ENCODE measurements at regions not wholly inside any gene's neighbourhood (a gene's known extent, or its start where the extent isn't known, plus 50 kb on each side); places are given as distances from the start of the nearest gene placed in this dataset.

- ATAC-seq: no peak
- H3K27me3 Mint-ChIP-seq: peaks cover 0 to 4% of the 10 kb centered on the region in 2 donors
- H3K9me3 Mint-ChIP-seq: no peaks in the 10 kb centered on the region
- DNase-seq (ENCODE audit: low spot score): no peak
- H3K4me1 Mint-ChIP-seq (ENCODE audit: low read depth in 2 of 2): peaks cover 0 to 3% of the 10 kb centered on the region in 2 donors
- H3K27ac Mint-ChIP-seq: no peak overlapping the region
- H3K4me3 Mint-ChIP-seq: no peak overlapping the region
- H3K36me3 Mint-ChIP-seq: no peaks in the 10 kb centered on the region
These were observed 234.3 kb upstream of the TNRC6C start for GRCh38 chr17:77723909-77724875.

GRCh38 chr17:77724876-77725615 is 233.5 kb upstream of the TNRC6C start:
- no peaks in the 10 kb centered on the region for H3K9me3 Mint-ChIP-seq
- H3K4me1 Mint-ChIP-seq (ENCODE audit: low read depth in 2 of 2): peaks cover 0 to 3% of the 10 kb centered on the region in 2 donors
- H3K4me3 Mint-ChIP-seq: no peak overlapping the region
- H3K36me3 Mint-ChIP-seq: no peaks in the 10 kb centered on the region
- DNase-seq (ENCODE audit: low spot score) (no peak), ATAC-seq (no peak)
- H3K27me3 Mint-ChIP-seq: peaks cover 0 to 4% of the 10 kb centered on the region in 2 donors
- H3K27ac Mint-ChIP-seq: no peak overlapping the region

GRCh38 chr17:77725846-77726245 is 232.7 kb upstream of the TNRC6C start:
- Mint-ChIP-seq H3K27ac (no peak overlapping the region), H3K4me3 (no peak overlapping the region), H3K9me3 (no peaks in the 10 kb centered on the region), H3K4me1 (ENCODE audit: low read depth in 2 of 2) (peaks cover 0 to 3% of the 10 kb centered on the region in 2 donors), H3K36me3 (no peaks in the 10 kb centered on the region), H3K27me3 (peaks cover 7% of the 10 kb centered on the region in 2 donors)
- ATAC-seq (no peak), DNase-seq (ENCODE audit: low spot score) (no peak)

GRCh38 chr17:77726549-77727006 is 231.9 kb upstream of the TNRC6C start:
- no peak overlapping the region for H3K4me3 Mint-ChIP-seq
- H3K36me3 Mint-ChIP-seq: no peaks in the 10 kb centered on the region
- no peak for ATAC-seq
- H3K9me3 Mint-ChIP-seq: no peaks in the 10 kb centered on the region
- H3K27me3 Mint-ChIP-seq: peaks cover 7% of the 10 kb centered on the region in 2 donors
- no peak overlapping the region for H3K27ac Mint-ChIP-seq
- no peak for DNase-seq (ENCODE audit: low spot score)
- H3K4me1 Mint-ChIP-seq (ENCODE audit: low read depth in 2 of 2): peaks cover 0 to 3% of the 10 kb centered on the region in 2 donors

- Mint-ChIP-seq H3K36me3 (no peaks in the 10 kb centered on the region), H3K27ac (no peak overlapping the region), H3K4me1 (ENCODE audit: low read depth in 2 of 2) (peaks cover 0 to 3% of the 10 kb centered on the region in 2 donors), H3K27me3 (peaks cover 7 to 8% of the 10 kb centered on the region in 2 donors), H3K9me3 (no peaks in the 10 kb centered on the region), H3K4me3 (no peak overlapping the region)
- ATAC-seq: no peak
- no peak for DNase-seq (ENCODE audit: low spot score)
These were observed 231.4 kb upstream of the TNRC6C start for GRCh38 chr17:77727037-77727615.

- no peak for ATAC-seq
- H3K36me3 Mint-ChIP-seq: peaks cover 6% of the 10 kb centered on the region
- no peak overlapping the region for H3K27ac Mint-ChIP-seq
- peaks cover 0 to 3% of the 10 kb centered on the region in 2 donors for H3K4me1 Mint-ChIP-seq (ENCODE audit: low read depth in 2 of 2)
- DNase-seq (ENCODE audit: low spot score): no peak
- H3K4me3 Mint-ChIP-seq: no peak overlapping the region
- H3K9me3 Mint-ChIP-seq: no peaks in the 10 kb centered on the region
- peaks cover 7 to 20% of the 10 kb centered on the region in 2 donors for H3K27me3 Mint-ChIP-seq
These were observed 230.1 kb upstream of the TNRC6C start for GRCh38 chr17:77728474-77728795.

- no peak overlapping the region for H3K4me3 Mint-ChIP-seq
- H3K27me3 Mint-ChIP-seq: peaks cover 11 to 24% of the 10 kb centered on the region in 2 donors
- H3K9me3 Mint-ChIP-seq: no peaks in the 10 kb centered on the region
- DNase-seq (ENCODE audit: low spot score) (no peak), ATAC-seq (no peak)
- peaks cover 0 to 5% of the 10 kb centered on the region in 2 donors for H3K4me1 Mint-ChIP-seq (ENCODE audit: low read depth in 2 of 2)
- H3K27ac Mint-ChIP-seq: no peak overlapping the region
- peaks cover 6% of the 10 kb centered on the region for H3K36me3 Mint-ChIP-seq
These were observed 229.6 kb upstream of the TNRC6C start for GRCh38 chr17:77728871-77729270.

GRCh38 chr17:77729587-77729986 is 228.9 kb upstream of the TNRC6C start:
- Mint-ChIP-seq H3K27me3 (peaks cover 12 to 27% of the 10 kb centered on the region in 2 donors), H3K4me1 (ENCODE audit: low read depth in 2 of 2) (peaks cover 0 to 5% of the 10 kb centered on the region in 2 donors), H3K36me3 (peaks cover 6% of the 10 kb centered on the region), H3K27ac (no peak overlapping the region), H3K9me3 (no peaks in the 10 kb centered on the region), H3K4me3 (no peak overlapping the region)
- DNase-seq (ENCODE audit: low spot score) (no peak), ATAC-seq (no peak)

GRCh38 chr17:77730376-77730775 is 228.1 kb upstream of the TNRC6C start:
- no peak for DNase-seq (ENCODE audit: low spot score)
- no peaks in the 10 kb centered on the region for H3K9me3 Mint-ChIP-seq
- no peak for ATAC-seq
- H3K4me3 Mint-ChIP-seq: no peak overlapping the region
- H3K36me3 Mint-ChIP-seq: peaks cover 6% of the 10 kb centered on the region
- peaks cover 12 to 27% of the 10 kb centered on the region in 2 donors for H3K27me3 Mint-ChIP-seq
- no peak overlapping the region for H3K27ac Mint-ChIP-seq
- peaks cover 0 to 5% of the 10 kb centered on the region in 2 donors for H3K4me1 Mint-ChIP-seq (ENCODE audit: low read depth in 2 of 2)

GRCh38 chr17:77733576-77734296 is 224.8 kb upstream of the TNRC6C start:
- Mint-ChIP-seq H3K27me3 (peaks cover 11 to 27% of the 10 kb centered on the region in 2 donors), H3K9me3 (no peaks in the 10 kb centered on the region), H3K27ac (no peak overlapping the region), H3K4me1 (ENCODE audit: low read depth in 2 of 2) (peaks cover 0 to 2% of the 10 kb centered on the region in 2 donors), H3K4me3 (no peak overlapping the region), H3K36me3 (peaks cover 6% of the 10 kb centered on the region)
- DNase-seq (ENCODE audit: low spot score) (no peak), ATAC-seq (no peak)

GRCh38 chr17:77734371-77735080 is 224.0 kb upstream of the TNRC6C start:
- no peak for DNase-seq (ENCODE audit: low spot score)
- no peak overlapping the region for H3K27ac Mint-ChIP-seq
- peaks cover 6% of the 10 kb centered on the region for H3K36me3 Mint-ChIP-seq
- H3K4me1 Mint-ChIP-seq (ENCODE audit: low read depth in 2 of 2): peaks cover 0 to 2% of the 10 kb centered on the region in 2 donors
- peaks cover 8 to 27% of the 10 kb centered on the region in 2 donors for H3K27me3 Mint-ChIP-seq
- no peak for ATAC-seq
- H3K4me3 Mint-ChIP-seq: no peak overlapping the region
- no peaks in the 10 kb centered on the region for H3K9me3 Mint-ChIP-seq

- Mint-ChIP-seq H3K36me3 (peaks cover 6% of the 10 kb centered on the region), H3K4me3 (no peak overlapping the region), H3K27me3 (peaks cover 8 to 26% of the 10 kb centered on the region in 2 donors), H3K4me1 (ENCODE audit: low read depth in 2 of 2) (peaks cover 0 to 2% of the 10 kb centered on the region in 2 donors), H3K27ac (no peak overlapping the region), H3K9me3 (no peaks in the 10 kb centered on the region)
- DNase-seq (ENCODE audit: low spot score) (no peak), ATAC-seq (no peak)
These were observed 223.4 kb upstream of the TNRC6C start for GRCh38 chr17:77735081-77735565.
